ENCODE measurements at regions not wholly inside any gene's neighbourhood (a gene's known extent, or its start where the extent isn't known, plus 50 kb on each side); places are given as distances from the start of the nearest gene placed in this dataset.

DNA sequence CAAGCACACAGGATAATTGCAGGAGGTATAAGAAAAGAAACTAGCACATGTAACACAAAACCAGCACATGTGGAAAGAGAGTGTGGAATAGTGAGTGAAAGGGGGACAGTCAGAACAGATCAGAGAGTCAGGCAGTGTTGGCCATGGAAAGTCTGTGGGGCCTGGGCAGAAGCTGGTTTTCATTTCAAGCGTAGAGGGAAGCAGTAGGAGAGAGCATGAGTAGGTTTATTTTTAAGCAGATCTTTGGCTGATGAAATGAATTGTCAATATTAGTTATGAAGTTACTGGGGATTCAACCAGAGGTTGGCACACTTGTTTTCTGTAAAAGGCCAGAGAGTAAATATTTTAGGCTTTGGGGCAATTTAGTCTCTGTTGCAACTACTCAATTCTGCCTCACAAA is 283.1 kb downstream of the SMARCA2 start:
- no peak overlapping the region for H3K4me3 ChIP-seq (ENCODE audit: control insufficient read depth, low read depth, low read length)
- no peak for DNase-seq (ENCODE audit: low read depth)
- TF ChIP-seq, protein P1, sequence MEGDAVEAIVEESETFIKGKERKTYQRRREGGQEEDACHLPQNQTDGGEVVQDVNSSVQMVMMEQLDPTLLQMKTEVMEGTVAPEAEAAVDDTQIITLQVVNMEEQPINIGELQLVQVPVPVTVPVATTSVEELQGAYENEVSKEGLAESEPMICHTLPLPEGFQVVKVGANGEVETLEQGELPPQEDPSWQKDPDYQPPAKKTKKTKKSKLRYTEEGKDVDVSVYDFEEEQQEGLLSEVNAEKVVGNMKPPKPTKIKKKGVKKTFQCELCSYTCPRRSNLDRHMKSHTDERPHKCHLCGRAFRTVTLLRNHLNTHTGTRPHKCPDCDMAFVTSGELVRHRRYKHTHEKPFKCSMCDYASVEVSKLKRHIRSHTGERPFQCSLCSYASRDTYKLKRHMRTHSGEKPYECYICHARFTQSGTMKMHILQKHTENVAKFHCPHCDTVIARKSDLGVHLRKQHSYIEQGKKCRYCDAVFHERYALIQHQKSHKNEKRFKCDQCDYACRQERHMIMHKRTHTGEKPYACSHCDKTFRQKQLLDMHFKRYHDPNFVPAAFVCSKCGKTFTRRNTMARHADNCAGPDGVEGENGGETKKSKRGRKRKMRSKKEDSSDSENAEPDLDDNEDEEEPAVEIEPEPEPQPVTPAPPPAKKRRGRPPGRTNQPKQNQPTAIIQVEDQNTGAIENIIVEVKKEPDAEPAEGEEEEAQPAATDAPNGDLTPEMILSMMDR (IDR thresholded peaks at IDR 0.05; ENCODE audit: control insufficient read depth, insufficient read depth, low read depth, low read length, missing control alignments) = no peak

DNA sequence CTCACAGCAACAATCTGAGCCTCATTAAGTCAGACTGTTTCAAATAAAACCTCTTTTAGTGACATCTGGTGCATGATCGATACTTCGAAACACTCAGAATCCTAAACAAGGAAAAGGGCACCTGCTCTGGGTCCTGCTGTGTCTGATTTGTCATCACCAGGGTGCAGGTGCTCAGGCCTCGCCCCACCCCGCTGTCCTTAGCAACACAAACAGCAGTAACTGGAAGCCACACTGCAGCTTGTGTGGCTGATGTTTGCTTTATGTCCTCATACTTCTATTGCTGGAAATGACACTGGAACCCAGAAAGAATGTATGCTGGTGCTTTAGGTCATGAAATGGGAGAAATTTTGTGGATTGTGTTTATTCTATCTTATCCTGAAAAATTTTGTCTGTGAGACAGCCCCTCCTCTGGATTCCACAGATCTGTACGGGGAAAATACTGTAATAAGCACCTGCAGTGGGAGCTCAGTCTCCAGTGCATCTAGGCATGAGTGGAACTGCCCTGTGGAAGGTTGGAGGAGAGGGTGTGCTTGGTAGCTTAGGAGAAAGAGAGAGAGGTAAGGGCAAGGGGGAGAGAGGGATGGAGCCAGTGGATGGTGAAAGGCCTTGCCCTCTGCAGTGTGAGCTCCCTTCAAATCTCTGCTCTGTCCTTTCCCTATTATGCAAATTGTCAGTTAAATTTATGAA is 284.2 kb downstream of the SMARCA2 start:
- DNase-seq (ENCODE audit: low read depth) = no peak
- TF ChIP-seq, protein P1 (IDR thresholded peaks at IDR 0.05; ENCODE audit: control insufficient read depth, insufficient read depth, low read depth, low read length, missing control alignments) = no peak
- no peak overlapping the region for H3K4me3 ChIP-seq (ENCODE audit: control insufficient read depth, low read depth, low read length)

DNA sequence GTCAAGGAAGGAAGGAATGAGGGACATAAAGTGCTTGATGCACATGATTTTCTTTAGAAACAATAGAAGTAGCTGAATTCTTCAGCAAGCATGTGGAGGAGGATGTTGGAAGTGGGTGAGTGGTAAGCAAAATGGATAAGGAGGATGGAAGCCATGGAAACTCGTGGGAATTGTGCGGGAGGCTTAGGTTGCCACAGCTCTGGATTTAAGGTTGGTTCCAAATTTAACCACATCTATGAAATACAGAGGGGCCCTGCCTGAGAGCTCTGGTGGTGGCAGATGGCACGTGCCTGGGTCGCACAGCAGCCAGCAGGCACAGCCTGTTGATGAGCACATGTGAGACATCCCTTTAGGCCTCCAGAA is 284.7 kb downstream of the SMARCA2 start:
- no peak for DNase-seq (ENCODE audit: low read depth)
- H3K4me3 ChIP-seq (ENCODE audit: control insufficient read depth, low read depth, low read length) = no peak overlapping the region
- TF ChIP-seq, protein P1 (IDR thresholded peaks at IDR 0.05; ENCODE audit: control insufficient read depth, insufficient read depth, low read depth, low read length, missing control alignments) = no peak

DNA sequence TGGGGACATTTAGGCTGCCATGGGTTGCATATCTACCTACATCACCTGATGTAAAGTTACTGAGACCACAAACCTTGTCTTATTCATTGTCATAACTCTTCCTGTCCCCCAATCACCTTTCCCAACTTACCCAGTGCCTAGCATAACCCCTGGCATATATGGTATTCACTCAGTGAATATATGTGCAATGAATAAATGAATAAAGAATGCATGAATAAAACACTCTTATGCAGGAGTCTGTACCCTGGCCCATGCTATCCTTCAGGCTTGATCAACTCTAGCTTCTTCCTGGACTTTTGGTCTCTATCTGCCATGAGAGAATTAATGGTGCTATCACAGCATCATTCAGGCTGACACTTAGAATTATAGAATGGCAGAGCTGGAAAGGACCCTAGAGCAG is 285.2 kb downstream of the SMARCA2 start:
- DNase-seq (ENCODE audit: low read depth) = no peak
- H3K4me3 ChIP-seq (ENCODE audit: control insufficient read depth, low read depth, low read length) = no peak overlapping the region
- TF ChIP-seq, protein P1 (IDR thresholded peaks at IDR 0.05; ENCODE audit: control insufficient read depth, insufficient read depth, low read depth, low read length, missing control alignments) = no peak

DNA sequence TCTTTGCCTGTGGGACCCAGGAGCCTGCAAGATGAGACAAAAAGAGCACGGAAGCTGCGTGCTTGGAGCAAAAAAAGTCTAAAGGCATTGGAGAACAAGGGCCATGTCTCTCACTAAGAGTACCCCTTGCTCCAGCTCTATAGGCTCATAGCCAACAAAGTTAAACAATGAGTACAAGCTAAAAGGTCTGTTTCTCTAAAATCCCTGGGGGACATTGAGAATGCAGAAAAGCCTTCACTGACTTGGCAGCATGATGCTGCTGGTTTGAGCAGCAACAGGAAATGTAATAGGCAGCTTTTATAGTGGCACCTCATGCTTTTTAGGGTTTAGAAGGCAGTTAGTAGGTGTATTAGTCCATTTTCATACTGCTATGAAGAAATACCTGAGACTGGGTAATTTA is 287.5 kb downstream of the SMARCA2 start:
- no peak for DNase-seq (ENCODE audit: low read depth)
- TF ChIP-seq, protein P1 (IDR thresholded peaks at IDR 0.05; ENCODE audit: control insufficient read depth, insufficient read depth, low read depth, low read length, missing control alignments) = no peak
- no peak overlapping the region for H3K4me3 ChIP-seq (ENCODE audit: control insufficient read depth, low read depth, low read length)

DNA sequence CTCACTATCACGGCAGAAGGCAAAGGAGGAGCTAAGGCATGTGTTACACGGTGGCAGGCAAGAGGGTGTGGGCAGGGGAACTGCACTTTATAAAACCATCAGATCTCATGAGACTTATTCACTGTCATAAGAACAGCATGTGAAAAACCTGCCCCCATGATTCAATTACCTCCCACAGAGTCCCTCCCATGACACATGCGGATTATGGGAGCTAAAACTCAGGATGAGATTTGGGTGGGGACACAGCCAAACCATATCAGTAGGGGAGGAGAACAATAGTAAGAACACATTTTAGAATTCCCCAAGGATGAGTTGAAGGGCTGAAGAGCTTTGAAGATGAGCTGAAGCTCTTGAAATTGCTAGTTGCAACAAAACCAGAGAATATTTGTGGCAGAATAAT is 287.9 kb downstream of the SMARCA2 start:
- DNase-seq (ENCODE audit: low read depth) = no peak
- TF ChIP-seq, protein P1 (IDR thresholded peaks at IDR 0.05; ENCODE audit: control insufficient read depth, insufficient read depth, low read depth, low read length, missing control alignments) = no peak
- H3K4me3 ChIP-seq (ENCODE audit: control insufficient read depth, low read depth, low read length) = no peak overlapping the region
